Gastrocnemius medialis (tissue), 4 donors: ENCODE measurements at regions not wholly inside any gene's neighbourhood (a gene's known extent, or its start where the extent isn't known, plus 50 kb on each side); places are given as distances from the start of the nearest gene placed in this dataset.

ENCODE experiments used
- ATAC-seq, 2 donors: fragments of 150-250 bp; one replicate each; pipeline ENCODE4 v1.9.1; 2016
- DNase-seq, 2 donors: peaks; one replicate each; pipeline ENCODE4 v3.0.0-alpha.2; 2019
- H3K27ac ChIP-seq, 4 donors: fragments of 200-600 bp; sonication (generic); 1 replicate in 1 of 4; 2 replicates in 3 of 4; pipeline ENCODE4 v1.5.1; 2016 to 2018; ENCODE audit warnings: mild to moderate bottlenecking in 2 of 4, moderate library complexity in 1 of 4
- H3K27me3 ChIP-seq, 3 donors: fragments of 200-600 bp; sonication (generic) in 2 of 3; 1 replicate in 1 of 3; 2 replicates in 2 of 3; pipeline versions ENCODE4 v1.5.1 to v1.6.0; 2016 to 2019; ENCODE audit warnings: mild to moderate bottlenecking in 1 of 3, moderate library complexity in 1 of 3
- H3K36me3 ChIP-seq, 2 donors: fragments of 200-600 bp; sonication (generic) in 1 of 2; one replicate each; pipeline ENCODE4 v1.5.1; 2017 to 2018
- H3K4me1 ChIP-seq, 2 donors: fragments of 200-600 bp; sonication (generic) in 1 of 2; one replicate each; pipeline ENCODE4 v1.5.1; 2016 to 2017; ENCODE audit warnings: mild to moderate bottlenecking in 2 of 2
- H3K4me3 ChIP-seq, 4 donors: fragments of 200-600 bp; sonication (generic) in 3 of 4; 1 replicate in 1 of 4; 2 replicates in 3 of 4; pipeline ENCODE4 v1.5.1; 2016 to 2019; ENCODE audit warnings: mild to moderate bottlenecking in 2 of 4
- H3K9me3 ChIP-seq, 3 donors: fragments of 200-600 bp; sonication (generic) in 2 of 3; 1 replicate in 1 of 3; 2 replicates in 2 of 3; pipeline ENCODE4 v1.5.1; 2016 to 2019
- POLR2A ChIP-seq, 2 donors: fragments of 450-650 bp; IDR thresholded peaks; one replicate each; pipeline ENCODE4 v1.6.1; 2017; ENCODE audit warnings: antibody characterized with exemption in 2 of 2, mild to moderate bottlenecking in 2 of 2, moderate library complexity in 2 of 2
- in situ Hi-C, 4 donors: fragments of 200-750 bp; cut with MboI; loops; one replicate each; pipeline versions ENCODE4 v1.15.0 to v1.8.0; 2017; ENCODE audit warnings: low sequenced_read_pairs in 4 of 4
- intact Hi-C: fragments of 100-400 bp; cut with DNase I; formaldehyde crosslinking; loops from one replicate; pipeline ENCODE4 v1.15.1; 2023; ENCODE audit warnings: low total_unique reads
- TF ChIP-seq, protein P1 (sequence below), 5 experiments: fragments of 450-650 bp in 3 of 5; fragments of 200-600 bp in 2 of 5; sonication (generic) in 2 of 5; IDR thresholded peaks in 4 of 5; conservative IDR thresholded peaks in 1 of 5; 1 replicate in 4 of 5; 2 replicates in 1 of 5; pipeline ENCODE4 v1.5.1; 2016 to 2019; ENCODE audit warnings: antibody characterized with exemption in 5 of 5, mild to moderate bottlenecking in 3 of 5, moderate library complexity in 3 of 5

DNA sequence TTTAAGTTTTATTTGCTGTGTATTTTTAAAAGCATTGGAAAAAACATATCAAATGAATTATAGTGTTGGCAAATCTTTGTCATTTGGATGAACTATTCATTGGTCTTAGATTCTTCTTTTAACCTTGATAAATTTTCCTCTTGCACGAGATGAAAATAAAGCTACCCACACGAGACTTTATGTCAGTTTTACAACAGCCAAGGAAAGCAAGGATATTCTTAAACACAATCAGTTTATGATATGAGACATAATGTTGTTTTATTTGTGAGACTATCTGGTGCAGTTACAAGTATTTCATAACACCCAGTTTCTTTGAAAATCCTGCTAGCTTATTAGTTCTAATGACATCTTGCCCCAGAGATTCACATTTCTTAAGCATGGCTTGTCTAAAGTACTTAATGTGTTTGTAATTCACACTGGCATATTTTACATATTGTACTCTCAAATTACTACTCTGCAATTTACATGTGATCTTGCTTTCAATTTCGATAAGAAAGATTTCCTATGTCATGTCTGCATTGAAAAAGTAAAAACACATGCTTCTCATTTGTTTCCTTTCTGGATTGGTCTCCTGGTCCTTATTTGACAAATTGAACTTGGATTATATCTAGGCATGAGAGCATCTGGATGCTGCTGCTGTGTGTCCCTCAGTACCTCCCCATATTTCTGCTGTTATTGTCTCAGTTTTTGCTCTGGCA is 955.5 kb upstream of the PCDH9 start:
- Histone ChIP-seq H3K27me3 (no peaks in the 10 kb centered on the region), H3K9me3 (no peaks in the 10 kb centered on the region), H3K4me3 (no peak overlapping the region), H3K27ac (no peak overlapping the region), H3K4me1 (no peaks in the 10 kb centered on the region), H3K36me3 (no peaks in the 10 kb centered on the region)
- intact Hi-C loops (no loop called here), in situ Hi-C loops (no loop called here)
- no peak for ATAC-seq
- TF ChIP-seq POLR2A (IDR thresholded peaks at IDR 0.05) = no peak
- no peak for DNase-seq

DNA sequence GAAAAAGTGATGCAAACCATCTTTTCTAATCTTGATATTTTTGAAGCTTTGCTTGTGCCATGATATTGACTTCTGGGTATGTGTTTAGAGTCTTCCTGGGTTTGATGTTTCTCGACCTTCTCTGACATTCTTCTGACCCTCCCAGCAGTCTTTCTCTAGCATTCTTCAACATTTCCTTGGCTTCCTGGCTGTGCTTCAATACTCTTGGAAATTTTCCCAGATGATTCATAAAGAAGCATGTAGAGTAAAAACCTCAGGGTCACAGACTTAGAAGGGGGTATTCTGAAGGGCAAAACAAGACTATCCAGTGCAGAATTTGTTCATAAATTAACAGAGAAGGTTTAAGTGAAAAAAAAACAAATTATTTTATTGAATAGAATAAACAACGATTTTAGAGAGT is 946.3 kb upstream of the PCDH9 start:
- H3K9me3 ChIP-seq = no peaks in the 10 kb centered on the region
- H3K4me3 ChIP-seq = no peak overlapping the region
- in situ Hi-C loops (no loop called here), intact Hi-C loops (no loop called here)
- no peaks in the 10 kb centered on the region for H3K27me3 ChIP-seq
- ATAC-seq = no peak
- H3K4me1 ChIP-seq = no peaks in the 10 kb centered on the region
- H3K36me3 ChIP-seq = no peaks in the 10 kb centered on the region
- DNase-seq = no peak
- no peak overlapping the region for H3K27ac ChIP-seq
- TF ChIP-seq, protein P1, sequence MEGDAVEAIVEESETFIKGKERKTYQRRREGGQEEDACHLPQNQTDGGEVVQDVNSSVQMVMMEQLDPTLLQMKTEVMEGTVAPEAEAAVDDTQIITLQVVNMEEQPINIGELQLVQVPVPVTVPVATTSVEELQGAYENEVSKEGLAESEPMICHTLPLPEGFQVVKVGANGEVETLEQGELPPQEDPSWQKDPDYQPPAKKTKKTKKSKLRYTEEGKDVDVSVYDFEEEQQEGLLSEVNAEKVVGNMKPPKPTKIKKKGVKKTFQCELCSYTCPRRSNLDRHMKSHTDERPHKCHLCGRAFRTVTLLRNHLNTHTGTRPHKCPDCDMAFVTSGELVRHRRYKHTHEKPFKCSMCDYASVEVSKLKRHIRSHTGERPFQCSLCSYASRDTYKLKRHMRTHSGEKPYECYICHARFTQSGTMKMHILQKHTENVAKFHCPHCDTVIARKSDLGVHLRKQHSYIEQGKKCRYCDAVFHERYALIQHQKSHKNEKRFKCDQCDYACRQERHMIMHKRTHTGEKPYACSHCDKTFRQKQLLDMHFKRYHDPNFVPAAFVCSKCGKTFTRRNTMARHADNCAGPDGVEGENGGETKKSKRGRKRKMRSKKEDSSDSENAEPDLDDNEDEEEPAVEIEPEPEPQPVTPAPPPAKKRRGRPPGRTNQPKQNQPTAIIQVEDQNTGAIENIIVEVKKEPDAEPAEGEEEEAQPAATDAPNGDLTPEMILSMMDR (IDR thresholded peaks at IDR 0.05 in 4 of 5, conservative IDR thresholded peaks at IDR 0.05 in 1 of 5) = no peak
- TF ChIP-seq POLR2A (IDR thresholded peaks at IDR 0.05) = no peak

DNA sequence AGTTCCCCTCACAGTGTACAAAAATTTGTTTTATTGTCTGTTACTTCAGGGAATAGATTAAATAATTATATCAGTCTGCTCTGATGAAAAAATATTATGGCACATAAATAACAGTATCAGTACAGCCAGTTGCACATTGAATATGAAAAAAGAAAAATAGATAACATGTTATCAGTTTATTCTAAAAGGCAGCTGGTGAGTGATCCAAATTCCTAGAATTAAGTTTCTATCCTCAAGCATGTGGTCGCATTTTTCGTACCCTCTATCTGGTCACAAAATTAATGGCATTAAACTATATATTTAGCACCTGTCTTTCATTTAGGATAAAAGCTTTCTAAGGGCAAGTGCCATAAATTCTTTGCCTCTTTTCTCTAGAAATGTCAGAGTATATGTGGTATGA is 944.8 kb upstream of the PCDH9 start:
- intact Hi-C loops = no loop called here
- H3K4me3 ChIP-seq = no peak overlapping the region
- TF ChIP-seq POLR2A (IDR thresholded peaks at IDR 0.05) = no peak
- TF ChIP-seq, protein P1 (IDR thresholded peaks at IDR 0.05 in 4 of 5, conservative IDR thresholded peaks at IDR 0.05 in 1 of 5) = no peak
- no peaks in the 10 kb centered on the region for H3K27me3 ChIP-seq
- no peaks in the 10 kb centered on the region for H3K4me1 ChIP-seq
- no peaks in the 10 kb centered on the region for H3K36me3 ChIP-seq
- DNase-seq = no peak
- H3K9me3 ChIP-seq = no peaks in the 10 kb centered on the region
- in situ Hi-C loops = no loop called here
- no peak for ATAC-seq
- H3K27ac ChIP-seq = no peak overlapping the region

DNA sequence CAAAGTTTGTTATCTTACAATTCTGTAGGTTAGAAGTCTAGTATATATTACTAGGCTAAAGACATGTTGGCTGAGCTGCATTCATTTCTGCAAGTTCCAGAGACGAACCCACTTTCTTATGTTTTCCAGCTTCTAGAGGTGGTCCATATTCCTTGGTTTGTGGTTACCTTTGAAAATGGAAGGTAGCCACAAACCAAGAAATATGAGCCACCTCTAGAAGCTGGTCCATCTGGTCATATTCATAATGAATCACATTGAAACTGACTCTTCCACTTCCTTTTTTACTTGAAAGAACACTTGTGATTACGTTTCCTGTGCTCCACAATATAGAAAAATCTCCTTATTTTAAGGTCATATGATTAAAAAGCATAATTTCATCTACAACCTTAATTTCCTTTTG is 943.0 kb upstream of the PCDH9 start:
- intact Hi-C loops (no loop called here), in situ Hi-C loops (no loop called here)
- H3K27me3 ChIP-seq = no peaks in the 10 kb centered on the region
- no peak for DNase-seq
- no peaks in the 10 kb centered on the region for H3K9me3 ChIP-seq
- H3K27ac ChIP-seq = no peak overlapping the region
- no peaks in the 10 kb centered on the region for H3K36me3 ChIP-seq
- ATAC-seq = no peak
- no peak overlapping the region for H3K4me3 ChIP-seq
- no peaks in the 10 kb centered on the region for H3K4me1 ChIP-seq
- TF ChIP-seq, protein P1 (IDR thresholded peaks at IDR 0.05 in 4 of 5, conservative IDR thresholded peaks at IDR 0.05 in 1 of 5) = no peak
- TF ChIP-seq POLR2A (IDR thresholded peaks at IDR 0.05) = no peak

DNA sequence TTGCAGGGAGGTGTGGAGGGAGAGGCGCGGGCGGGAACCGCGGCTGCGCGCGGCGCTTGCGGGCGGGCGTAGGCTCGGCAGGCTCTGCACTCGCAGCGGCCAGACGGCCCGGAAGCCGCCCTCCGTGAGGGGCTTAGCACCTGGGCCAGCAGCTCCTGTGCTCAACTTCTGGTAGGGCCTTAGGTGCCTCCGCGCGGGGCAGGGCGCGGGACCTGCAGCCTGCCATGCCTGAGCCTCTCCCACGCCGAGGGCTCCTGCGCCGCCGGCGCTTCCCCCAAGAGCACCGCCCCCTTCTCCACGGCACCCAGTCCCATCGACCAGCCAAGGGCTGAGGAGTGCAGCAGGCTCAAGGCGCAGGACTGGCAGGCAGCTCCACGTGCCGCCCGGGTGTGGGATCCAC is 940.8 kb upstream of the PCDH9 start:
- intact Hi-C loops (no loop called here), in situ Hi-C loops (no loop called here)
- no peak for TF ChIP-seq POLR2A (IDR thresholded peaks at IDR 0.05)
- TF ChIP-seq, protein P1 (IDR thresholded peaks at IDR 0.05 in 4 of 5, conservative IDR thresholded peaks at IDR 0.05 in 1 of 5) = no peak
- ATAC-seq (no peak), DNase-seq (no peak)
- no peak overlapping the region for H3K27ac ChIP-seq
- H3K27me3 ChIP-seq = no peaks in the 10 kb centered on the region
- H3K4me1 ChIP-seq = no peaks in the 10 kb centered on the region
- no peak overlapping the region for H3K4me3 ChIP-seq
- no peaks in the 10 kb centered on the region for H3K9me3 ChIP-seq
- no peaks in the 10 kb centered on the region for H3K36me3 ChIP-seq
